Tibial nerve (tissue), 4 donors: ENCODE measurements at regions not wholly inside any gene's neighbourhood (a gene's known extent, or its start where the extent isn't known, plus 50 kb on each side); places are given as distances from the start of the nearest gene placed in this dataset.

Source experiments
- EP300 ChIP-seq, 2 donors: sonication (generic); formaldehyde crosslinking; IDR thresholded peaks; one replicate each; pipeline ENCODE4 v1.6.1; 2017; ENCODE audit warnings: antibody characterized with exemption in 2 of 2, mild to moderate bottlenecking in 1 of 2
- POLR2A ChIP-seq, 2 donors: fragments of 450-650 bp; IDR thresholded peaks; one replicate each; pipeline ENCODE4 v1.6.1; 2017; ENCODE audit warnings: antibody characterized with exemption in 2 of 2, mild to moderate bottlenecking in 2 of 2, moderate library complexity in 2 of 2
- TF ChIP-seq, protein P1 (sequence below), 5 experiments: fragments of 200-600 bp in 3 of 5; fragments of 450-650 bp in 2 of 5; sonication (generic) in 3 of 5; IDR thresholded peaks; one replicate each; pipeline ENCODE4 v1.5.1; 2016 to 2019; ENCODE audit warnings: antibody characterized with exemption in 5 of 5, mild to moderate bottlenecking in 3 of 5, moderate library complexity in 2 of 5

DNA sequence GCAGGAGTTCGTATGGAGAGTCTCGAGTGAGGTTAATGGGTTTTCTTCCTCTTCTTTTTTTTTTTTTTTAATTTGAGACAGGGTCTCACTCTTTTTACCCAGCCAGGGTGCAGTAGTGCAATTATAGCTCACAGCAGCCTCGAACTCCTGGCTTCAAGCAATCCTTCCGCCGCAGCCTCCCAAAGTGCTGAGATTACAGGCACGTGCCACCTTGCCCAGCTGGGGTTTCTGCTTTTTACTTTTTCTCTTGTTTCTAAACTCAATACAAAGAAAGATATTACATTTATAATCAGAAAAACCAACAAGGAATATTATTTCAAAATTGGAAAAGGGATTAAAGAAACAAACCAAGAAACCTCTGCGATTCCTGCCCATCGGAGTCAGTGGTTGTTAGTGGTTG, 175.9 kb downstream of the SEC14L1 start:
- TF ChIP-seq, protein P1, sequence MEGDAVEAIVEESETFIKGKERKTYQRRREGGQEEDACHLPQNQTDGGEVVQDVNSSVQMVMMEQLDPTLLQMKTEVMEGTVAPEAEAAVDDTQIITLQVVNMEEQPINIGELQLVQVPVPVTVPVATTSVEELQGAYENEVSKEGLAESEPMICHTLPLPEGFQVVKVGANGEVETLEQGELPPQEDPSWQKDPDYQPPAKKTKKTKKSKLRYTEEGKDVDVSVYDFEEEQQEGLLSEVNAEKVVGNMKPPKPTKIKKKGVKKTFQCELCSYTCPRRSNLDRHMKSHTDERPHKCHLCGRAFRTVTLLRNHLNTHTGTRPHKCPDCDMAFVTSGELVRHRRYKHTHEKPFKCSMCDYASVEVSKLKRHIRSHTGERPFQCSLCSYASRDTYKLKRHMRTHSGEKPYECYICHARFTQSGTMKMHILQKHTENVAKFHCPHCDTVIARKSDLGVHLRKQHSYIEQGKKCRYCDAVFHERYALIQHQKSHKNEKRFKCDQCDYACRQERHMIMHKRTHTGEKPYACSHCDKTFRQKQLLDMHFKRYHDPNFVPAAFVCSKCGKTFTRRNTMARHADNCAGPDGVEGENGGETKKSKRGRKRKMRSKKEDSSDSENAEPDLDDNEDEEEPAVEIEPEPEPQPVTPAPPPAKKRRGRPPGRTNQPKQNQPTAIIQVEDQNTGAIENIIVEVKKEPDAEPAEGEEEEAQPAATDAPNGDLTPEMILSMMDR (IDR thresholded peaks at IDR 0.05): no peak
- TF ChIP-seq POLR2A (IDR thresholded peaks at IDR 0.05): no peak
- no peak for TF ChIP-seq EP300 (IDR thresholded peaks at IDR 0.05)
